Cardiac muscle cell (in vitro differentiated cells and primary cell): ENCODE measurements at regions not wholly inside any gene's neighbourhood (a gene's known extent, or its start where the extent isn't known, plus 50 kb on each side); places are given as distances from the start of the nearest gene placed in this dataset.

Experiments
- DNase-seq, 2 donors: peaks; one replicate each; pipeline versions ENCODE4 v3.0.0 to v3.0.0-alpha.2; 2010 to 2017; ENCODE audit warnings: low read depth in 1 of 2, low spot score in 1 of 2
- H3K27ac ChIP-seq: fragments of 200-600 bp; sonication (generic); 2 replicates; pipeline ENCODE4 v1.5.1; 2016
- H3K27me3 ChIP-seq: fragments of 200-600 bp; sonication (generic); 2 replicates; pipeline ENCODE4 v1.6.0; 2016; ENCODE audit warnings: control low read depth
- H3K36me3 ChIP-seq: fragments of 200-600 bp; sonication (generic); 2 replicates; pipeline ENCODE4 v1.5.1; 2016; ENCODE audit warnings: control low read depth
- H3K4me1 ChIP-seq: fragments of 200-600 bp; sonication (generic); 2 replicates; pipeline ENCODE4 v1.8.1; 2017; ENCODE audit warnings: low read depth, mild to moderate bottlenecking, mixed run types
- H3K4me3 ChIP-seq: fragments of 200-600 bp; sonication (generic); 2 replicates; pipeline ENCODE4 v1.5.1; 2016; ENCODE audit warnings: mild to moderate bottlenecking
- H3K9me3 ChIP-seq: fragments of 200-600 bp; sonication (generic); 2 replicates; pipeline ENCODE4 v1.5.1; 2017; ENCODE audit warnings: low read depth, mild to moderate bottlenecking, control low read depth
- TF ChIP-seq, protein P1 (sequence below): IDR thresholded peaks from 2 replicates; pipeline ENCODE4 v1.5.1; 2012; ENCODE audit warnings: low read depth, mild to moderate bottlenecking, low read length

DNA sequence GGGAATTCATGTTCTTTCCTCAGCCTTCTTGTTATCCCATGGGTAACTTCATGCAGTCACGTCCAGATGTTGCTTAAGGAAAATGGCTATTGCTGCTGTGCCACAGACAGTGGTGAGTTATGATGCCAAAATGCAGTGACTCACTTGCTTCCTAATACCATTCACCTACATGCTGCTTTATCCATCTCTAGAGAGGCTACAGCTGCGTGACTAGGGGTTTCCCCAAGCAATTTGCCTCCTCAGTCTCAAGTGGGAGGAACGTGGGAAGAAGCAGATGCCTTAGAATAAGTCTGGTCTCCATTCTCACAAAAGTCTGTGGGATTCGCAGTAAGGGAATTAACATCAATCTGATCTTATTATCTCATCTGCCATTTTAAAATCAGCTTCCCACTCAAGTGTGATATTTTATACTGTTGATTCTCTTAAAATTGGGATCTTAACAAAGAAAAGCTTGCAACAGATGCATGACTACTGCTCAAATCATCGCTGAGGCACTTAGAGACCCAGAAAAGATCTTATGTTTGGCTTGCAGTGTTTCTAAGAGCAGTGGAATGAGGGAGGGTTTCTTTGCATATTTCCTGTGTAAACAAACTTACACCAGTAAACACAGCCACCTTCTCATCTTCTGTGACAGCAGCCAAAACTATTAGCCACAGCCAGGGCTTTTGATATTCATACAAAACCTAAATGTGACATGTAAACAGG lies 62.0 kb upstream of the ACP3 start:
- no peaks in the 10 kb centered on the region for H3K36me3 ChIP-seq
- H3K27ac ChIP-seq, result no peak overlapping the region
- H3K4me1 ChIP-seq, result peaks cover 12% of the 10 kb centered on the region
- H3K27me3 ChIP-seq, result no peaks in the 10 kb centered on the region
- peak in 1 of 2 donors; percentile 77 for DNase-seq
- TF ChIP-seq, protein P1, sequence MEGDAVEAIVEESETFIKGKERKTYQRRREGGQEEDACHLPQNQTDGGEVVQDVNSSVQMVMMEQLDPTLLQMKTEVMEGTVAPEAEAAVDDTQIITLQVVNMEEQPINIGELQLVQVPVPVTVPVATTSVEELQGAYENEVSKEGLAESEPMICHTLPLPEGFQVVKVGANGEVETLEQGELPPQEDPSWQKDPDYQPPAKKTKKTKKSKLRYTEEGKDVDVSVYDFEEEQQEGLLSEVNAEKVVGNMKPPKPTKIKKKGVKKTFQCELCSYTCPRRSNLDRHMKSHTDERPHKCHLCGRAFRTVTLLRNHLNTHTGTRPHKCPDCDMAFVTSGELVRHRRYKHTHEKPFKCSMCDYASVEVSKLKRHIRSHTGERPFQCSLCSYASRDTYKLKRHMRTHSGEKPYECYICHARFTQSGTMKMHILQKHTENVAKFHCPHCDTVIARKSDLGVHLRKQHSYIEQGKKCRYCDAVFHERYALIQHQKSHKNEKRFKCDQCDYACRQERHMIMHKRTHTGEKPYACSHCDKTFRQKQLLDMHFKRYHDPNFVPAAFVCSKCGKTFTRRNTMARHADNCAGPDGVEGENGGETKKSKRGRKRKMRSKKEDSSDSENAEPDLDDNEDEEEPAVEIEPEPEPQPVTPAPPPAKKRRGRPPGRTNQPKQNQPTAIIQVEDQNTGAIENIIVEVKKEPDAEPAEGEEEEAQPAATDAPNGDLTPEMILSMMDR, result no peak
- H3K9me3 ChIP-seq, result no peaks in the 10 kb centered on the region
- no peak overlapping the region for H3K4me3 ChIP-seq

DNA sequence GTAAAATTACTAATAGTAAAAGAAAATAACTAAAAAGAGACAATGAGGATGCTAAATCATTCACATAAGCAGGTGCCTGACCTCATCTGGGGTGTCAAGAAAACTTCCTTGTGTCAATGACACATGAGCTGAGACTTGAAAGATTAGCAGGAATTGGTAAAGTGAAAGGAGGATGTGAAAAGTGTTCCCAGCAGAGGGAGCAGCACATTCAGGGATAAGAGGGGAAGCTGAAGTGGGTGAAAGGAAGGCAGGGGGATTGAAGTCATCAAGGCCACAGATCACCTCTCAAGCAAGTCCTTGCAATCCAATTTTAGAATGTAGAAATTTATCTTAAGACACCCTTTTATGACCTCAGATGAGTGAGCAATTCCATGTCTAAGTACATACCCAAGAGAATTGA lies 60.2 kb upstream of the ACP3 start:
- Histone ChIP-seq H3K36me3 (no peaks in the 10 kb centered on the region), H3K27ac (no peak overlapping the region), H3K4me1 (peaks cover 13% of the 10 kb centered on the region), H3K9me3 (no peaks in the 10 kb centered on the region), H3K4me3 (no peak overlapping the region), H3K27me3 (no peaks in the 10 kb centered on the region)
- peak; percentile 79 to 86 for DNase-seq
- TF ChIP-seq, protein P1, result peak; percentile 68

DNA sequence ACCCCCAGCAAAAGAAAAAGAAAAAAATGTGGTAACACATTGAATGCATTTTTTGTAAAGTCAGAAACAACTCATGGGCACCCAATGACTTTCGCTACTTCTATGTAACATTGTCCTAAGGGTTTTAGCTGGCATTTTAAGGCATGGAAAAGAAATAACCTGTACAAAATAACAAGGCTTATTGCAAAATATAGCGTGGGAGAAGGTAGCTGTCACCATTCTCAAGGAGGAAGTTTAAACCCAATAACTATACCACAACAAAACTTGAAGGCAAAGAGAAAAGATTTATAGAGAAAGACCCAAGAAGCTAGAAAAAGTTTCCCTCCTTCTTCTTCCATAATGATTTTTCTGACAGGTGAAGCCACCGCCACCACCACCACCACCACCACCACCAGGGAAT lies 55.7 kb upstream of the ACP3 start:
- H3K4me3 ChIP-seq, result no peak overlapping the region
- no peaks in the 10 kb centered on the region for H3K27me3 ChIP-seq
- DNase-seq, result no peak
- H3K36me3 ChIP-seq, result no peaks in the 10 kb centered on the region
- no peak overlapping the region for H3K27ac ChIP-seq
- H3K9me3 ChIP-seq, result no peaks in the 10 kb centered on the region
- H3K4me1 ChIP-seq, result peaks cover 21% of the 10 kb centered on the region
- TF ChIP-seq, protein P1, result no peak

DNA sequence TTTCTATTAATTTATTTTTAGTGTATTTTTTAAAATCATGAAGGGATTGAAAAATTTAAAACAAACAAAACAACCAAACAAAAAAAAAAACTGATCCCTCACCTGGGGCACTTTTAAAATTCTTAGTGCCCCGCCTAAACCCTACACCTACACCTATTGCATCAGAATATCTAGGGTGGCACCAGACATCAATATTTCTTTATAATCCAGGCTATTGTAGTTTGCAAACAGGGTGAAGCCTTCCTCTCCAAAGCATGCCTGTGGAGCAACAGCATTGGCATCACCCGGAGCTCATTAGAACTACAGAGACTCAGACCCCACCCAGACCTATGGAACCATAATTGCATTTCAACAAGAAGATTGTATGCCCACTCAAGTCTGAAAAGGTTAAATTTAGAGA lies 54.9 kb upstream of the ACP3 start:
- H3K9me3 ChIP-seq, result no peaks in the 10 kb centered on the region
- H3K4me1 ChIP-seq, result peaks cover 24% of the 10 kb centered on the region
- DNase-seq, result no peak
- H3K27ac ChIP-seq, result no peak overlapping the region
- no peak overlapping the region for H3K4me3 ChIP-seq
- TF ChIP-seq, protein P1, result no peak
- H3K36me3 ChIP-seq, result no peaks in the 10 kb centered on the region
- H3K27me3 ChIP-seq, result no peaks in the 10 kb centered on the region

DNA sequence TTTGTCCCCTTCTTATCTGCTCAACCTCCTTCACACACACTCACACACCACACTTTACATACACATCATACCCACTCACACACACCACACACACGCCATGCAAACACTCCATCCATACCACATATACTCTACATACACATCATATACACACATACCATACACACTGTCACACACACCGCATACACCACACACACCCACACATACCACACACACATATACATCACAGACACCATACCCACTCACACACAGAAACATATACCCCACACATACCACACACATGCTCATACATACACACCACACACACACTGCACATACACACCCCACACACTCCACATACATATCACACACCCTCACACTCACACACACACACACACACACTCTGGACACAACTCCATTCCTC lies 54.3 kb upstream of the ACP3 start:
- Histone ChIP-seq H3K27me3 (no peaks in the 10 kb centered on the region), H3K4me1 (peaks cover 23% of the 10 kb centered on the region), H3K36me3 (no peaks in the 10 kb centered on the region), H3K4me3 (no peak overlapping the region), H3K27ac (no peak overlapping the region), H3K9me3 (no peaks in the 10 kb centered on the region)
- TF ChIP-seq, protein P1, result no peak
- DNase-seq, result no peak
